ENCODE measurements at regions not wholly inside any gene's neighbourhood (a gene's known extent, or its start where the extent isn't known, plus 50 kb on each side); places are given as distances from the start of the nearest gene placed in this dataset.

DNA sequence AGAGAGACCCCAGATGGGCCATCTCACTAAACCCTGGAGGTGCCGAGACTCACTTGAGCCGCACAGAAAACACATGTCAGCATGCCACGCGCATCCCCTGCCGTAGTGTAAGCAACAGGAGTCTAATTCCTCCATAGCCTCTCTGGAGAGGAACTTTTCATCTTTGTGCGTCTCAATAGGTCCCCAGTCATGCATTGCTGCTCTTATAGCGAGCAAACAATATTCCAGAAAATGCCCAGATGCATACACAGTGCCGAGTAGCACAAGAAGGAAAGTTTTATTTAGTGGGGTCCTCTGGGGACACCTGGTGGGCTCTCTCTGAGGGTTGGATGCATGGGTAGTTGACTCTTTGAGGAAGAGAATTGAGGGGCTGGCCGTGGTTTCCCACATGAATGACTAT lies 97.9 kb upstream of the DAP start:
- intact Hi-C loops (cut with micrococcal nuclease): loop anchor here (5.0 kb wide), 1 partner anchor 407 kb away; no protein-coding TSS in a partner anchor
- no peaks in the 10 kb centered on the region for H4K20me1 ChIP-seq (replicated peaks; ENCODE audit: control insufficient read depth, extremely low read depth, insufficient read depth, low read length)
- DNase-seq (ENCODE audit: low read depth, low spot score) (no peak), FAIRE-seq (no peak)
- TF ChIP-seq POLR2A (IDR thresholded peaks at IDR 0.05; ENCODE audit: low read depth, low read length): no peak
- TF ChIP-seq MAX (IDR thresholded peaks at IDR 0.05; ENCODE audit: insufficient read depth, insufficient read length): no peak
- TF ChIP-seq JUN (IDR thresholded peaks at IDR 0.05; ENCODE audit: borderline replicate concordance, insufficient read depth, insufficient read length, low read depth): no peak
- H3K4me1 ChIP-seq (ENCODE audit: control insufficient read depth, extremely low read depth, insufficient read depth, low read length): no peaks in the 10 kb centered on the region
- no peak overlapping the region for H3K4me3 ChIP-seq (replicated peaks in 1 of 3; ENCODE audit: insufficient read depth in 1 of 3, low read depth in 1 of 3, low read length in 3 of 3)
- no peak overlapping the region for H3K4me2 ChIP-seq (ENCODE audit: insufficient read depth, low read length)
- ChIA-PET POLR2A (no interaction called here), CTCF (interaction anchor here (7.7 kb wide), 1 partner anchor 163 kb away, joined by 38 read pairs; no protein-coding TSS in a partner anchor)
- H3K79me2 ChIP-seq (ENCODE audit: control insufficient read depth, insufficient read depth, low read length): no peaks in the 10 kb centered on the region
- no peak overlapping the region for H3K9ac ChIP-seq (replicated peaks; ENCODE audit: extremely low read depth, insufficient read depth, low read length)
- H3K9me1 ChIP-seq (replicated peaks; ENCODE audit: control insufficient read depth, extremely low read depth, insufficient read depth, low read length): no peaks in the 10 kb centered on the region
- no peaks in the 10 kb centered on the region for H3K36me3 ChIP-seq (ENCODE audit: control insufficient read depth in 2 of 2, extremely low read depth in 1 of 2, insufficient read depth in 2 of 2, low read length in 2 of 2)
- no TSS peak for BruUV-seq (replicated peaks)
- H2AFZ ChIP-seq (ENCODE audit: low read depth, low read length): no peak overlapping the region
- H3K27me3 ChIP-seq (ENCODE audit: control insufficient read depth in 2 of 2, insufficient read depth in 2 of 2, low read length in 2 of 2): peaks cover 8 to 14% of the 10 kb centered on the region in 2 experiments
- H3K27ac ChIP-seq (ENCODE audit: insufficient read depth, low read depth, low read length): no peak overlapping the region
- dilution Hi-C loops (cut with MboI; ENCODE audit: extremely low pct_ligation_motif_present, low sequenced_read_pairs): no loop called here
- no peaks in the 10 kb centered on the region for H3K9me3 ChIP-seq (replicated peaks; ENCODE audit: control insufficient read depth, insufficient read depth, low read length)

GRCh38 chr5:10858307-10858706 lies 97.3 kb upstream of the DAP start:
- Histone ChIP-seq H3K36me3 (ENCODE audit: control insufficient read depth in 2 of 2, extremely low read depth in 1 of 2, insufficient read depth in 2 of 2, low read length in 2 of 2) (no peaks in the 10 kb centered on the region), H4K20me1 (replicated peaks; ENCODE audit: control insufficient read depth, extremely low read depth, insufficient read depth, low read length) (no peaks in the 10 kb centered on the region), H3K9me1 (replicated peaks; ENCODE audit: control insufficient read depth, extremely low read depth, insufficient read depth, low read length) (no peaks in the 10 kb centered on the region), H3K79me2 (ENCODE audit: control insufficient read depth, insufficient read depth, low read length) (no peaks in the 10 kb centered on the region), H2AFZ (ENCODE audit: low read depth, low read length) (no peak overlapping the region), H3K4me2 (ENCODE audit: insufficient read depth, low read length) (no peak overlapping the region), H3K4me1 (ENCODE audit: control insufficient read depth, extremely low read depth, insufficient read depth, low read length) (no peaks in the 10 kb centered on the region), H3K9me3 (replicated peaks; ENCODE audit: control insufficient read depth, insufficient read depth, low read length) (no peaks in the 10 kb centered on the region), H3K27me3 (ENCODE audit: control insufficient read depth in 2 of 2, insufficient read depth in 2 of 2, low read length in 2 of 2) (peaks cover 8 to 14% of the 10 kb centered on the region in 2 experiments), H3K27ac (ENCODE audit: insufficient read depth, low read depth, low read length) (no peak overlapping the region), H3K4me3 (replicated peaks in 1 of 3; ENCODE audit: insufficient read depth in 1 of 3, low read depth in 1 of 3, low read length in 3 of 3) (no peak overlapping the region), H3K9ac (replicated peaks; ENCODE audit: extremely low read depth, insufficient read depth, low read length) (no peak overlapping the region)
- CTCF ChIA-PET: interaction anchor here (0.9 to 7.7 kb wide), 3 partner anchors 25 to 162 kb away, joined by 3 to 38 read pairs (median 4); no protein-coding TSS in a partner anchor
- POLR2A ChIA-PET: no interaction called here
- no TSS peak for BruUV-seq (replicated peaks)
- TF ChIP-seq MYC (IDR thresholded peaks at IDR 0.05; ENCODE audit: low read depth, low read length) (no peak), CTCF (IDR thresholded peaks at IDR 0.05; ENCODE audit: extremely low read depth in 1 of 2, insufficient read depth in 1 of 2, low read depth in 1 of 2, low read length in 2 of 2) (no peak), MAX (IDR thresholded peaks at IDR 0.05; ENCODE audit: insufficient read depth, insufficient read length) (no peak)
- no peak for FAIRE-seq
- intact Hi-C loops (cut with micrococcal nuclease) (loop anchor here (5.0 kb wide), 1 partner anchor 406 kb away; no protein-coding TSS in a partner anchor), dilution Hi-C loops (cut with MboI; ENCODE audit: extremely low pct_ligation_motif_present, low sequenced_read_pairs) (no loop called here)
- DNase-seq (ENCODE audit: low read depth, low spot score): no peak

Data from endothelial cell of umbilical vein (primary cell).